ENCODE measurements at regions not wholly inside any gene's neighbourhood (a gene's known extent, or its start where the extent isn't known, plus 50 kb on each side); places are given as distances from the start of the nearest gene placed in this dataset.

DNA sequence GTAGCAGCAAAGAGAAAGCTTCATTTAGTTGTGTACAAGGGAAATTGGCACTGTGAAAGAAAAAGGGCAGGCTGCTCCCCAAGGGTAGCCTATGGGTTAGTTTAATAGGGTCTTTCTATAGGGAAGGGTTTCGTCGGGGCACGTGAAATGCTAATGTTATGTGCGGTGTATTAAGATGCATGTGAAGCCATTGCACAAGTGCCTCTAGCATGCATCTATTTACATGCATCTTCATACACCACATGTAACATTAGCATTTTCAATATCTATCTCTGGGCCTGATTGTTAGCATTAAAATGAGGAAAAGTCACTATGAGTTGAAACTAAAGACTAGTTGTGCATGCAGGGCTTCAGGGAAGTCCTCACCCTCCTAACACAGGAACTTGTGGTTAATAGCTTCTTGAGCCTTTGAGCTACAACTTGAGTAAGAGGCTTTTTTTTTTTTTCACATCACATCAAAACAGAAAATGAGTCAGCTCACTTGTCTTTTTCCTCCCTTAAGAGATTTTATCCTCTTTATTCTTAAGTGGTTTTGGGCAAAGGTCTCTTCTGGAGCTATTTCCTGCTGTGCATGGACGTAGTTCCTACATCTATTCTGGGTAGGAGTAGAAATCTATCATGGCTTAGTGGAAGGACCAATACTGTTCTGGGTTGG is 613.4 kb downstream of the ZPLD1 start:
- TF ChIP-seq, protein P1, sequence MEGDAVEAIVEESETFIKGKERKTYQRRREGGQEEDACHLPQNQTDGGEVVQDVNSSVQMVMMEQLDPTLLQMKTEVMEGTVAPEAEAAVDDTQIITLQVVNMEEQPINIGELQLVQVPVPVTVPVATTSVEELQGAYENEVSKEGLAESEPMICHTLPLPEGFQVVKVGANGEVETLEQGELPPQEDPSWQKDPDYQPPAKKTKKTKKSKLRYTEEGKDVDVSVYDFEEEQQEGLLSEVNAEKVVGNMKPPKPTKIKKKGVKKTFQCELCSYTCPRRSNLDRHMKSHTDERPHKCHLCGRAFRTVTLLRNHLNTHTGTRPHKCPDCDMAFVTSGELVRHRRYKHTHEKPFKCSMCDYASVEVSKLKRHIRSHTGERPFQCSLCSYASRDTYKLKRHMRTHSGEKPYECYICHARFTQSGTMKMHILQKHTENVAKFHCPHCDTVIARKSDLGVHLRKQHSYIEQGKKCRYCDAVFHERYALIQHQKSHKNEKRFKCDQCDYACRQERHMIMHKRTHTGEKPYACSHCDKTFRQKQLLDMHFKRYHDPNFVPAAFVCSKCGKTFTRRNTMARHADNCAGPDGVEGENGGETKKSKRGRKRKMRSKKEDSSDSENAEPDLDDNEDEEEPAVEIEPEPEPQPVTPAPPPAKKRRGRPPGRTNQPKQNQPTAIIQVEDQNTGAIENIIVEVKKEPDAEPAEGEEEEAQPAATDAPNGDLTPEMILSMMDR (IDR thresholded peaks at IDR 0.05; ENCODE audit: borderline replicate concordance, extremely low read depth, low read length, poor library complexity, severe bottlenecking), result no peak
- no peak for TF ChIP-seq EZH2 (IDR thresholded peaks at IDR 0.05; ENCODE audit: borderline replicate concordance, low read depth, low read length, severe bottlenecking)
